GM21381 (cell line): ENCODE measurements at regions not wholly inside any gene's neighbourhood (a gene's known extent, or its start where the extent isn't known, plus 50 kb on each side); places are given as distances from the start of the nearest gene placed in this dataset.

Experiments used
- ATAC-seq: cut with Tn5 transposase; IDR thresholded peaks from one replicate; pipeline ENCODE4 v1.9.1; 2021; ENCODE audit warnings: mild to moderate bottlenecking, moderate library complexity; ENCODE audit not compliant: unreplicated experiment

DNA sequence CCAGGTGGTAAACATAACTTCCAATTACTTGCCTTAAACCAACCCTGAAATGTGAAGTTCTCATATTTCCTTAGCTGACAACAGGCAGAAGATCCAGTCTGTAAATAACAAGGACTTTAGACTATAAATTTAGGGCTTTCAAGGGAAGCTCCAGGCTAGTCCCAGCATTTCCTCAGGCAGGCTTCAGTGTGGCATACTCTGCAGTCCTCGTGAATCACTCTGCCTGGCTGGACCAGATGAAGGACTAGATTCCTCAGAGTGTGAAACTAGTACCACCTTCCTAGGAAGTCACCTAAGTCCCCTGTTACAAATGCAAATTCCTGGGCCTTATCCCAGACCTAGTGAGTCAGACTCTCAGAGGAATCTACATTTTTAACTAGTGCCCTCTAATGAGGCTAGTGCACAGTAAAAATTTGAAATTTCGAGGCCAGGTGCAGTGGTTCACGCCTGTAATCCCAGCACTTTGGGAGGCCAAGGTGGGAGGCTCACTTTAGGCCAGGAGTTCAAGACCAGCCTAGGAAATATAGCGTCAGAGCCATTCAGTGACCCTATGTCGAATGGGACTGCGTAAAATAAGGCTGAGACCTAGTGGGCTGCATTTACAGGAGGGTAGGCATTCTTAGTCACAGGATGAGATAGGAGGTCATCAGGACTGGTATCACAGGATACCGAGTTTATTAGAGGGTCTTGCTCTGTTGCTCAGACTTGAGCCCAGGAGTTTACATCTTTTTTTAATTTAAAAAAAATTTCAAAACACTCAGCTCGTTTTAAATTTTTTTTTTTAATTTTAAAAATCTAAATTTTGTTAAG is 279.6 kb upstream of the JARID2 start:
- ATAC-seq = no peak

DNA sequence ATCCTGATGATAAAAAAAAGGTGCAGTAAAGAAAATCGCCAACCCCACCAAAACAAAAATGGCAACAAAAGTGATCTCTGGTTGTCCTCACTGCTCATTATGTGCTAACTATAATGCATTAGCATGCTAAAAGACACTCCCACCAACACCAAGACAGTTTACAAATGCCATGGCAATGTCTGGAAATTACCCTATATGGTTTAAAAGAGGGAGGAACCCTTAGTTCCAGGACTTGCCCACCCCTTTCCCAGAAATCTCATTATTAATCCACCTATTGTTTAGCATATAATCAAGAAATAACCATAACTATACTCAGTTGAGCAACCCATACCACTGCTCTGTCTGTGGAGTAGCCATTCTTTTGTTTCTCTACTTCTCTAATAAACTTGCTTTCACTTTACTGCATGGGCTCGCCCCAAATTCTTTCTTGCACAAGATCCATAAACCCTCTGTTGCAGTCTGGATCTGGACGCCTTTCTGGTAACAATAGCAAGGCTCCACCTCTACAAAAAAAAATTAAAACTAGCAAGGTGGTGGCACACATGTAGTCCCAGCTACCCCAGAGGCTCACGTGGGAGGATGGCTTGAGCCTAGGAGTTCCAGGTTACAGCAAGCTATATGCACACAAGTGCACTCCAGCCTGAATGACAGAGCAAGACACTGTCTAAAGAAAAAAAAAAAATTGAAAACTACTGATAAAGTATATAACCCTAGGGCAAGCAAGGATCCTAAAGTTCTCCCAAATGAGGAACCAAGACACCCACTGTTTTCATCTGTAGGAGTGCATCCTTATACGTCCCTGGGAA is 278.8 kb upstream of the JARID2 start:
- ATAC-seq = no peak

DNA sequence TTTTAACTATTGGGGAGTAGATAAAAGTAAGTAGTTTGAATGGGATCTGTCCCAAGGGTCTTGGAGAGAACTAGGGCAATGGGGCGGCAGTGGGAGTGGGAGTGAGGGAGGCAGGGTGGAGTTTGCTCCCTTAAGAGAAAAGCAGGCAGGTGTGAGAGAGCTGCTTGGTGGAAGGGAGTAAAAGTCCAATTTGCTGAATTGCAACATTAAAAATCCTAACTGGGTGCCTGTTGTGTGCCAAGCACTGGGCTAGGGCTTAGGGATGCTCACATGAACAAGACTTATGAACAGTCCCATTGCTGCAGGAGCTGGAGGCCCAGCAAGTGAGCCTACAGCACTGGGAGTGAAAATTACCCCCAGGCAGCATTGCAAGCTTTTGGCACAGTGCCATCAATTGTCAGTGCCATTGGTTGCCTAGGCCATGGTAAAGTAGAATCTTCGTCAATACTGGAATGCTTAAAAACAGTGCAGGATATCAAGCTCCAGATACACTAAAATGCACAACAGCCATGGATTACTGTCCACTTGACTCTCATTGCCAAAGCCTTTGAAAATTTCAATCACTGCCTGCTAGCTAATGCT is 277.7 kb upstream of the JARID2 start:
- ATAC-seq = no peak

- ATAC-seq = no peak
Measured at GRCh38 chr6:14969126-14969525, 276.7 kb upstream of the JARID2 start.

GRCh38 chr6:14972379-14973067 is 273.3 kb upstream of the JARID2 start:
- no peak for ATAC-seq

DNA sequence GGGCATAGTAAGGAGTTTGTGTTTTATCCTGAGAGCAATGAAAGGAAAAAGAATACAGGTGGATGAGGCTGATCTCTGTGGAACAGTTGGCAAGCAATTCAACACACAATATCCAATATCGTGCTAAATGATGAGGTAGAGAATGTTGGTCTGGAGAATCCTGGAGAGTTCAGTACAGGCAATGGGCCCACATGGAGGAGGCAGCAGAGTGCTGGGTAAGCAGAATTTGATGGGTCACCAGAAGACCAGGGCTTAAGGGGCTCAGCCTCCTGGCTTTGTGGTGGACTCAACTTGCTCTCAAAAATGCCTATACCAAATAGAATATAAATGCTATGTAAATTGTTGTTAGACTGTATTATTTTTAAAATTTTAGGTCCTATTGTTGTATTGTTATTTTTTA is 271.5 kb upstream of the JARID2 start:
- ATAC-seq = no peak

DNA sequence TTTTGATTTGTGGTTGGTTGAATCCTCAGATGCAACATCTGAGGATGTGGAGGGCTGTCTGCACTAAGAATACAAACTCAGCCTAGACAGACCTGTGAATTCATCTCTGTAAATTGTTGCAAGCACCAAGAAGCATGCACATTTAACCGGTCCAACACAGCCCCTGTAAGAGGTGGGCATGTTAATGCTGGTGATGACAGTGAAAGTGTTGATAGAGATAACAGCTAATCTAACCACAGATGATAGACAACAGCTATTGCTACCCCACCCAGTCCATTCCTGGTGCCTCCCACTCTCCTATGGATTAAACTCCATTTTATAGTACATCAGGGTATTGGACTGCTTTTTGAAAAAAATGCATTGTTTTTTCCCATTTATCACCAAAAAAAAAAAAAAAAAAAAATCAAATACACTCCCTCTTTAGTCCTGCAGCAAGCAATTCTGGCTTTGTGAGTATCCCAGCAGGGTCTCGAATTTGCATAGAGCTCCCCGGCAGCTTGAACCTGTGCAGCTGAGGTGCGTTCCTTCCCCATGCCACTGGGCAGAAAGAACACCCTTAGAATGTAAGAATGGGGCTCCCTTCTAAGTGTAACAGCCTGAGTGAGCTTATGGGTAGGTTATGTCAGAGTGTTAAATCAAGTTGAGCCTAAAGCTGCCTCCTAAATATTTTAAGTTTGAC is 270.9 kb upstream of the JARID2 start:
- ATAC-seq = no peak

GRCh38 chr6:14975471-14975817 is 270.4 kb upstream of the JARID2 start:
- no peak for ATAC-seq

- ATAC-seq = no peak
Measured at GRCh38 chr6:14977747-14978382, 268.0 kb upstream of the JARID2 start.

- ATAC-seq = no peak
Measured at GRCh38 chr6:14981960-14982359, 263.9 kb upstream of the JARID2 start.

DNA sequence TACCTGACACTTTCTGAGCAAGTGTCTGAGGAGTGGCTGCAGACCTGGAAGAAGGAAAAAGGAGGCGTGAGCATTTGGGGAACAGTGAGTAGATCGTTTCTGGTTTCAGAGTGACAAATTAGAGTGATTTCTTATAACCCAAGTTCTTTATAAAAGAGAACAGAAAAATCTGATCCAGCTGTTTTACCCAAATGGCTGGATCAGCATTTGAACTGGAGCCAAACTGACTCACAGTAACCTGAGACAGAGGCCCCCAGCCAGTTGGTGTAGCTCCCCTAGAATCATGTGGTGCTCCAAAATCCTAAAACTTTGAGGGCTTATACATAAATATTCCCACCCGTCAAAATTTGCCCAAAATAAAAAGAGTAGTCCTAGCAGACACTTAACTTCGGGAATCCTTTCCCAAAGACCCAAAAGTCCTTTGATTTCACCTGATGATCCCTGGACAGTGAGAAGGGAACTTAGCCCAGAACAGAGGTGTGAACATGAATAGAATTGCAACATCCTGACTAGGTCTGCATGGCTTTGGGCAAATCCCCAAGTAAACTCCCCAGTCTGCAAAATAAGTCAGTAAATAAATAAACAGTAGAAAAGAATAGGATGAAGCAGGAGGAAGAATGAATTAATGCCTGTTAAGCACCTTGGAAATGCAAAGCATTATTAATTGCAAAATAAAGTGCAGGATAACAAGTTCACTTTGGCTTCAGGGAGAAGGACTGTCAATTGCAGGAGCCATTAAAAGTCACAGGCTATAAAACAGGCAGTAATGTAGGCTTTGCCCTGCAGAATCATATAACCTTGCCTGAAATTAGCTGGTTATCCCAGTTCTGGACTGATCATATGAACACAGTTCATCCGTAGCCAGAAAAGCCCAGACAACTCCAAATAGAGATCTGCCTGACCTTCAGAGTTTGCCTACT is 262.0 kb upstream of the JARID2 start:
- no peak for ATAC-seq

- ATAC-seq = no peak
Measured at GRCh38 chr6:14984519-14984853, 261.4 kb upstream of the JARID2 start.

DNA sequence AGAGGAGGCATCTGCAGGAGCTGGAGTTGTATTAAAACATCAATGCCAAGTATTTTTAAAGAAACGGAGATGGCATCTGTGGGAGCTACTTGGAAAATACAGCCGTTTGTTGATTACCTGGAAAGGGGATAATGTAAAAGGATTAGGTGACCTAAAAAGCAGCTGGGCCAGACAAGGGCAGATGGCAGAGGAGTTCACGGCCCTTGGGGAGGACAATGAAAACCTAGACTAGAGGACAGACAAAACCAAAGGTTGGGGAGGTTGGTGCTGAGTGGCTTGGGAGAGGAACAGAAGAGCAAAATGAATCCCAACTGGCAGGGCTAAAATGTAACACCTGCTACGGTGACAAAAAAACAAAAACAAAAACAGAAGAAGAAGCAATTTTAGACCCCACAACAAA is 260.5 kb upstream of the JARID2 start:
- no peak for ATAC-seq

DNA sequence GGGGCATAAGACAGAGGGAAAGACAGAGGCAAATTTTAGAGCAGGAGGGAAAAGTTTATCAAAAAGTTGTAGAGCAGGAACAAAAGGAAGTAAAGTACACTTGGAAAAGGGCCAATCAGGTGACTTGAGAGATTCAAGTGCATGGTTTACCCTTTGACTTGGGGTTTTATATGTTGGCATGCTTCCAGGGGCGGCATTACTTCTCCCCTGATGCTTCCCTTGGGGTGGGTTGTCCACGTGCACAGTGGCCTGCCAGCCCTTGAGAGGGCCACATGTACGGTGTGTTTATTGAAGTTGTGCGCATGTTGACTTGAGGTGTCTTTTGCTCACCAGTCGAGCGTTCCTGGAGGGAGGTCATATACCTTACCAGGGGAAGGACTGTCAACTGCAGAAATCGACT is 259.5 kb upstream of the JARID2 start:
- no peak for ATAC-seq

- ATAC-seq = no peak
Measured at GRCh38 chr6:14987490-14987889, 258.4 kb upstream of the JARID2 start.

DNA sequence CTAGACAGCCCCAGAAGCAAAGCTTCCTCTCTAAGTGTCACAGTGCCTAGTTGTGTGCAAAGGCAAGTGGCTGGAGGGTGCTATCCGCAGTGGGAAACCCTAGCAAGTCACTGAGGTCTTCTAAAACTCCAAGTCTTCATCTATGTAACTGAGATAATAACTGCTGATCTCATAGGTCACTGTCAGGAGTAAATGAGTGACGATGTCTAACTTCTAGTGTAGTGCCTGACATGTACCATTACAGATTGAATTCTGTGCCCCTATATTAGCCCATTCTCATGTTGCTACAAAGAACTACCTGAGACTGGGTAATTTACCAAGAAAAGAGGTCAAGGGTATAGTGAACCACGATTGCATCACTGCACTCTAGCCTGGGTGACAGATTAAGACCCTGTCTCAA is 253.5 kb upstream of the JARID2 start:
- ATAC-seq = no peak

DNA sequence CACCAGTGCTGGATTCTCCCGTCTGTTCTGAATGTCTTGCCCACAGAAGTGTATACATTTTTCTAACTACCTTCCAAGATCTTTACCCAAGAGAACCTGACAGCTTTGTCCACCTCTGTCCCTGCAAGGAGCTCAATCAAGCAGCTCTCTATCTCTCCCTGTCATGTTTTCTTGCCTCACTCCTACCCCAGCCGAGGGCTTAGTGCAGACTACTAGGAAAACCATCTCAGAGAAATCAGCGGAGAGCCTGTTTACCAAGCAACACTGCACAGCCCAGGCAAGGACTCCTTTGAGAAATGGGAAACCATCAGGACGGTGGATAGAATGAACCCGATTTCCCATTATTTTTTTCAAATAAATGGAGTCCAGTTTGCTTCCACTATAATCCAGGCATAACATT is 250.7 kb upstream of the JARID2 start:
- no peak for ATAC-seq

GRCh38 chr6:14995966-14996602 is 249.8 kb upstream of the JARID2 start:
- ATAC-seq = no peak

- no peak for ATAC-seq
Measured at GRCh38 chr6:14996892-14997291, 249.0 kb upstream of the JARID2 start.
